ENCODE measurements at regions not wholly inside any gene's neighbourhood (a gene's known extent, or its start where the extent isn't known, plus 50 kb on each side); places are given as distances from the start of the nearest gene placed in this dataset.
A peak's percentile ranks its signal among the peaks of the same experiment; 100 is the strongest.

DNA sequence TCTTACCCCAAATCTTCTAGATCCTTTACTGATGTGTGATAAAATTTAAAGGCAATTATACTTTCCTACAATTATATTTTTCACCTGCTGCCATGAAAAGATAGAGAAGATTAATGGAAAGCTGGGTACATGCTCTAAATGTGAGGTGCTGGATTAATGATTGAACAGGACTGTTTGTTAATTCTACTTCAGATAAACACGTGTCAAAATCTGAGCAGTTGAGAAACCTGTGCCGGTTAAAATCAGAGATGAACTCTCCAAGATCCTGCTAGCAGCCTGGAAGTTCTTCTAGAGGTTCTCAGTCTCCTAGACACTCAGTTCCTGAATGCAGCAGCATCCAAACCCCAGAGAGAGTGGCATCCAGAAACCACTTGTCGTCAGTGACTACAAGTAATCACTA is 69.2 kb downstream of the INHBA start:
- no peak for DNase-seq

DNA sequence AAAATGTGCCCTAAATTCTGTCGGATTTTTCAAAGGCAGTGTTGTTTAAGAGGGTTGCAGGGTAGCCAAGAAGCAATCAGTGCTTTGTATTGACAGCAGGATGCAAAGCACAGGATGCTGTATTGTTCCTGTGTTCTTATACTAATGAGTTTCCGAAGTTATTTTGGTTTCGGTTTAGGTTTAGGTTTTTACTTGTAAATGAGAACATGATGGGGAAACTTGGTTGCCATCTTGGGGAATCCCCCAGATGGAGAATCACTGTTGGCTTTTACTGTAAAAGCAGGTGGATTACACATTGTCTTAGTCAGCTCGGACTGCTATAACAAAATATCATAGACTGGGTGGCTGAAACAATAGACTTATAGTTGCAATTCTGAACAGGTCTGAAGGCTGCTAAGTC is 72.1 kb downstream of the INHBA start:
- no peak for DNase-seq

DNA sequence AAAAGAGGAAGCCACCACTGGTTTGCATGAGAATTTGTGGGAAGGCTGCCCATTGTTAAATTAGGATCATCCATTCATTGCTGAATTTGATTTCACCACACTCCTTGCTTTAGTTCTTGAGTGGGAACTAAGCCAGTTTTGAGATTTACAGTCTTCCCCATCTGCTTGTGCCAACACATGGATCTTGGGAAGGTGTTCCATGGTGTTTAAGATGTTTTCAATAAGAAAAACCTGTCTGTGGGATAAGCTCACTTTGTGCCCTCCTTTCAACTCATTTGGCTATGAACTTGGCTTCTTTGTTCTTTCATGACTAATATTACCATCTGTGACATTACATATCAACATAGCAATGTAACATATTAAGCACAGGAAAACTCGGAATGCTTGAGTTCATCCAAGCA is 73.2 kb downstream of the INHBA start:
- DNase-seq = no peak

DNA sequence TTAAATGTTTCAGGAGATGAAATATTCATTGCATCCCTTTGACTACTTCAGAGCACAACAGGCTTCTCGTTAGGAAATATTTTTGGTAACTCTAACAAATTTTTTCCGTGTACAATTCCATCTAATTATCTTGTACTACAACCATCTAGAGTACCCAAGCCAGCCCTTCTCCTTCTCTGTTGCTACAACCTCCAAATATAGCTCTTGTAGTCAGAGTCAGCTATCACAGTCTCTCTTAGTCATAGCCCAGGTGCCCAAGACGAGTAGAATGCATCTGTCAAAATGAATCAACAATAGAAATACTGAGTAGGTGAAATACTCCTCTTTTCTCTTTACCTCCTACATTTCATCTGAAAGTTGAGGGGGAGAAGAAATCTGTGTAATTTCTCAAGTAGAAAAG is 74.0 kb downstream of the INHBA start:
- peak; percentile 2 for DNase-seq

DNA sequence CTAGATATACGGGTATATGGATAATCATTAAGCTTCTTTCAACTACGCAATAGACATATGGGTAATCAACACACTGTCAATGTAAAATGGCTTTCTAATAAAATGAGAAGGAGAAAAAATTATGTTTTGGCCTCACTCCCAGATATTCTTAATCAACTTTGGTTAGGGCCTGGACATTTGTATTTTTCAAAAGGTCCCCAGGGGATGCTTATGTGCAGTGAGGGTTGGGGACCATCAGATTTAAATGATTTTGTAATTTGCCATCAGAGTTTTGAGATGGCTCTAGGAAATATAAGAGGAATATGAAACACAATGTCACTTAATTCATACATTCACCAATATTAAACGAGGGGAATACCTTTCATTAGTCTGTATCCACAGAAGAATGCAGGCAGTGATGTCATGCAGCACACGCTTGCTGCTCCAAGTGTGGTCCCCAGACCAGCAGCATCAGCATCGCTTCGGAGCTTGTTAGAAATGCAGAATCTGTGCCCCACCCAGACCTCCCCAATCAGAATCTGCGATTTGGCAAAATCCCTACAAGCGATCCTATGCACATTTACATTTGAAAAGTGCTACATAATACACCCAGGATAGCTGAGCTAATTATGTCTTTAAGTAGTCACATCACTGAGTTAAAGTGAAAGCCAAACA is 75.1 kb downstream of the INHBA start:
- DNase-seq = no peak

DNA sequence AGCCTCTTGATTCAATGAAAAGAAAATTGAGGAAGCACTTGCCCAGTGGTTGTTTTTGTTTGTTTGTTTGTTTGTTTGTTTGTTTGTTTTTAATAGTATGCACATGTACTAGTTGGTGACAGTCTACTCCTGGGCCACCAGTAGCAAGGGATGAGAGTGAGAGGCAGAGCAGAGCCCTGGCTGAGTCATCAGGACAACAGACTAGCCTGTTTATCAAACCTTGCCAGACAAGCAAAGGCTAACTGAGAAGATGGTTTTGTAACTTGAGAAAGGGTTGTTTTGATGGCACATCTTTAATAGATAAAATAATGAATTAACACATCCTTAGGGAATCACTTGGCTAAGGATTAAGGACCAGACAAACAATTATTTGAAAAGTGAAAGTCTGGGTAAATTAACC is 78.1 kb downstream of the INHBA start:
- no peak for DNase-seq

DNA sequence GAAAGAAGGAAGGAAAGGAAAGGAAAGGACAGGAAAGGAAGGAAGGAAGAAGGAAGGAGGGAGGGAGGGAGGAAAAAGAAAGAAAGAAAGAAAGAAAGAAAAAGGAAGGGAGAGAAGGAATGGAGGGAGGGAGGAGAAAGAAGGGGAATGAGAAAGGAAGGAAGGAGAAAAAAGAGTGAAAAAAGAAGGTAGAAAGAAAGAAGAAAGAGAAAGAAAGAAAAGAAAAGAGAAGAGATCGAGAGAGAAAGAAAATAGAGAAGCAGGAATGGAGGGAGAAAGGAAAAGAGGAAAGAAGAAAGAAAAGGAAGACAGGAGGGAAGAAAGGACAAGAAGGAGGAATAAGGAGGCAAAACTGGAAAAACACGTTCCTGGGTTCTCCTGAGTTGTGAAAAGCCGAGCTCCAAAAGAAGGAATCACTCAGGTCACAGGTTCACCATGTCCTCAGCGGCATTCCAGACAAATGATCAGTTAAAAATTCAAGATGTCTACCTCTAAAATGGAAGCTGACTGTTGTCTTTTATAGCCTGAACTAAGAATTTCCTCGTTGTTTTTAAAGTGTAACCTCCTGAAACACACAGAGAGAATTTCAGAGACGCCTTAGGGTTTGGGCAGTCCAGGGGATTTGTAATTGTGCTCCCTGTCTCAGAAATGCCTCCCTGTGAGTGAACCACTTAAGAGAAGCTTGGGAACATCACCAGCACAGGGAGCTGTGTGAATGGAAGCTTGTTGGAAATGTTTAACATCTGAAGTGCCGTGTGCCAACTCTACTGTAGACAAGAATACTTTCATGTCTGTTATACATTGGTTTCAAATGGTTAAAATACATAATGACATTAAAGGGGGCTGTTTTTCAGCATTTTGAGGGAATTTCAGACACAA is 80.7 kb downstream of the INHBA start:
- no peak for DNase-seq

DNA sequence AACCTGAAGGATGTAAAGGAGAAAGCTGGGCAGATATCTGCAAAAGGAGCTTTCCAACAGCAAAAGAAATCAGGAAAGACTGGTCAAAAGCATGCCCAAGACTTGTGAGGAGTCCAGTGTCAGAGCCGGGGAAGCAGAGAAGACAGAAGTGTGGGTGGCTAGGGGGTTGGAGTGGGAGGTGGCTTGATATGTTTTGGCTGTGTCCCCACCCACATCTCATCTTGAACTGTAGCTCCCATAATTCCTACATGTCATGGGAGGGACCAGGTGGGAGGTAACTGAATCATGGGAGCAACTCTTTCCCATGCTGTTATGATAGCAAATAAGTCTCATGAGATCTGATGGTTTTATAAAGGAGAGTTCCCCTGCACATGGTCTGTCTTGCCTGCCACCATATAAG is 84.9 kb downstream of the INHBA start:
- DNase-seq = no peak

DNA sequence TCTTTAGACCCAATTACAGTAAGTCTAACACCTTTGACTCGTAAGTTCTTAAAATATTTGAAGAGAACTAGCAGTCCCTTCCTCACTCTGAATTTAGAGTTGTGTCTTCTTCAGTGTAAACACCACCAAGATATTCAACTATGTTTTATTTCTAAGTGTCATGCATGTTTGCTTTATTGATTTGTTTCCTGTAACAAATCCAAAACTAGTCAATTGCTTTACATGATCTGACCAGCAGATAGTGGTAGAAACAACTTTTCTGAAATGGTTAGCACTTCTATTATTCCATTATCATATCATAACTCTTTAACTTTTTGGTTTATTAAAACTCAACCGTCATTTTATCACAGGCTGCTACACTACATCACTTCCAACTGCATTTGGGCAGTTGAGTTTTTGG is 90.1 kb downstream of the INHBA start:
- DNase-seq = no peak

DNA sequence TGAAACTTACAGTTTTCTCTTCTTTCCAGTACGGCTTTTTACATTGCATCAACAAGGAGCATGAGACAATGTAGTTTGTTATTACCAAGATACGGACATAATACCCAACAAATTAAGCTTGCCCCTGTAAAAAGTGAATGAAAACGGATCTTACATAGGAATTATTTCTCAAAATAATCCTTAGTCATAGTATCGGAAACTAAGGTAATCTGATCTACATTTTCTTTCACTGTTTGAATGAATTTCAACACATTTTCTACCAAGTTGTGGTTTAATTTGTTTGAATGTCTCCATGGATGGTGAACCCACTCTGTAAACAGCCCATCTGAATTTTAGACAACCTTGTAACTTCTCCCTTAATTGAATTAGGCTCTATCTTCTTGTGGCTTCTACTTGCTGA is 90.5 kb downstream of the INHBA start:
- no peak for DNase-seq

DNA sequence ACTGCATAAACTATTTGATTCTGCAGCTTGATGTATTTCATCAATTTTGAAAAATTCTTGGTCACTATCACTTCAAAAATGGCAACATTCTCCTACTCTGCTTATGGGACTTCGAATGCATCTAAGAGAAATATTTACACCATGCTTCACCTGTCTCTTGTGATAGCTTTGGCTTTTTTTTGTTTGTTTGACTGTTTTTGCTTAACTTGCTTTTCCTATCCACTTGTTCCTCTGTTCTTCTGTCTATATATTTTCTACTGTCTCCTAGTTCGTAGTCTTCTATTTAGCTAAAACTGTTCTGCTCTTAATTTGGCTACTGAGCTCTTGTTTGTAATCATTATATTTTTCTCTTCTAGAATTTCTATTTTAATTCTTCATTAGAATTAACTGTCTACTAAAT is 94.4 kb downstream of the INHBA start:
- DNase-seq = no peak

DNA sequence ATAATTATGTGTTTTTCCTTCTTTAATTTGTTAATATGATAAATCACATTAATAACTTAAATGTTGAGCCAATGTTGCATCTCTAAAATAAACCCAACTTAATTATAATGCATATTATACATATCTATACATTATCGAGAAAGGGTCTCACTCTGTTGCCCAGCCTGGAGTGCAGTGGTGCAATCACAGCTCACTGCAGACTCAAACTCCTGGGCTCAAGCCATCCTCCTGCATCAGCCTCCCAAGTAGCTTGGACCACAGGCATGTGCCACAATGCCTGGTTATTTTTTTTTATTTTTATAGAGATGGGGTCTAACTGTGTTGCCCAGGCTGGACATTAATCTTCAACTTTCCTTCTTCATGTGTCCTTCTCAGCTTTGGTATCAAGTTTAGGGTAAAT is 98.9 kb downstream of the INHBA start:
- DNase-seq = no peak

DNA sequence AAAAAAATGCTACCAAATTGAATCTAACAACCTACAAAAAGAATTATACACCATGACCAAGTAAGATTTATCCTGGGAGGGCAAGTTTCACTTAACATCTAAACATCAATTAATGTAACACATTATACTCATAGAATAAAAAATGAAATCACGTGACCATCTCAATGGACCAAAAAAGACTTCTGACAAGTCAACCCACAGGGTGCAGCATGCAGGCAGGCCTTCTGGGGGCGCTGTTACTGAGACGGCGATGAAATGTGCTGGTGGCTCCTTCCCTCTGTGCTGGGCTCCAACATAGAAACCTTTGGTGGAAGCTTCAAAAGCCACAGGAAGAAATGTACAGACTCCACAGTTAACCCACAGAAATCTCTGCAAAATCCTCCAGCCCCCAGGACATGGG is 103.1 kb downstream of the INHBA start:
- no peak for DNase-seq

DNA sequence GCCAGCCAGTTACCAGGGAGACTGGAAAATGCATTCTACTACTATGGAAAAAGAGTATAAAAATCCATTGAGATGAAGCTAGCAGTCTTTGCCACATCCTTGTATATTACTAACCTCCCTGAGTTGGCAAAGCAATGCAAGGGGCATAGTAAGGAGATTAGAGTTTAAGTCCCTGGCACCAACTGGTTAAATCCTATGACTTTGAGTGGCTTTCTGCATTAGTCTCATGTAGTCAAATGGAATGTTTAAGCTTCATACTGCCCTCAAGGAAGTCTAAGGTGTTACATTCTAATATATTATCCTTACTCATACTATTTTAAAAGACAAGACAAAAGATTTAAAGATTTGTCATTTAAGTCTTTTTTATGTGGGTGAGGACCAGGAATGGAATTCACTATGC is 110.1 kb downstream of the INHBA start:
- DNase-seq = no peak

DNA sequence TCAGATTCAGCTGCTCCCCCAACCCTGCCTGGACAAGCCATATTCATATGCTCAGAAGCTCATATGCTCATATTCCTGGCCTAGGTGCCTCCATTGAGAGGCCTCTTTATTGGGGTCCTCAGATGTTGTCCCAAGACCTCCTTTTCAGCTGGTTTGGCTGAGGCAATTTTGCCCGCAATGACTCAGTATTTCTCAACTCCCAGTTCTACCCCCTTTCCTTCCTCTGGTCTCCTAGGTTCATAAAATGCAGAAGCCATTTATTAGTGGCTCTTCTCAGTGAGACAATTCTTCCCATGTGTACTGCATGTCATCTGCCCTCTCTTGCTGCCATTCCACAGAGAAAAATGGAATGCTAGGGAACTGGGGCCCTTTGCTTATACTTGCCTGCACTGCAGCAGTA is 110.7 kb downstream of the INHBA start:
- no peak for DNase-seq

DNA sequence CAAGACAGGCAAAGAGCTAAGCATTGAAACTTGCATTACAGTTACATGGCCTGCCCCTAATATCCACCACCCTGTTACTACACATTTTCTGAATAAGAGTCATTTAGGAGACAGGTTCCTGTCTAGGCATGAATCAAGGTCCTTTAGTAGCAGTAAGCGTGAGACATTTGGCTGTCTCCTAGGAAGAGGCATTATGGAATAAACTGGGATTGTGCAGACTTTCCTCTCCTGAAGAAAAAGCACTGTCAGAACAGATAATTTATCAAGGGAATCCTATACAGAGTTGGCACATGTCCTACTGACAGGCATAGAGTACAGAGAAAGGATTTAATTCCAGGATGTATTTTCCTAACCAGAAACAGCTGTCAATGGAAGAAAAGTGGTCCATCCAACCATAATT is 111.9 kb downstream of the INHBA start:
- no peak for DNase-seq

DNA sequence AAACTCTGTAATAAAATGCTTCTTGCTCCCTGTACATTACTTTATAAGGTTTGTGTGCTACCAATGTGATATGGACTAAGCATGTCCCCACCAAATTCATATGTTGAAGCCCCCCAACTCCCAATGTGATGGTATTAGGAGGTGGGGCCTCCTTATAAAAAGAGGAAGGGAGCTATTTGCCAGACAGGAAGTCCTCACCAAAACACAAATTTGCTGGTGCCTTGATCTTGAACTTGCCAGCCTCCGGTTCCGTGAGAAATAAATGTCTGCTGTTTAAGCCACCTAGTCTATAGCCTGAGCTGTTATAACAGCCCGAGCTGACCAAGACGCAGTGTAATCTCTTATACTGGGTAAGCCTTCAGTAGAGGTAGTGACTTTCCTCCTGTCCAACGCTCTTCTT is 114.5 kb downstream of the INHBA start:
- no peak for DNase-seq

DNA sequence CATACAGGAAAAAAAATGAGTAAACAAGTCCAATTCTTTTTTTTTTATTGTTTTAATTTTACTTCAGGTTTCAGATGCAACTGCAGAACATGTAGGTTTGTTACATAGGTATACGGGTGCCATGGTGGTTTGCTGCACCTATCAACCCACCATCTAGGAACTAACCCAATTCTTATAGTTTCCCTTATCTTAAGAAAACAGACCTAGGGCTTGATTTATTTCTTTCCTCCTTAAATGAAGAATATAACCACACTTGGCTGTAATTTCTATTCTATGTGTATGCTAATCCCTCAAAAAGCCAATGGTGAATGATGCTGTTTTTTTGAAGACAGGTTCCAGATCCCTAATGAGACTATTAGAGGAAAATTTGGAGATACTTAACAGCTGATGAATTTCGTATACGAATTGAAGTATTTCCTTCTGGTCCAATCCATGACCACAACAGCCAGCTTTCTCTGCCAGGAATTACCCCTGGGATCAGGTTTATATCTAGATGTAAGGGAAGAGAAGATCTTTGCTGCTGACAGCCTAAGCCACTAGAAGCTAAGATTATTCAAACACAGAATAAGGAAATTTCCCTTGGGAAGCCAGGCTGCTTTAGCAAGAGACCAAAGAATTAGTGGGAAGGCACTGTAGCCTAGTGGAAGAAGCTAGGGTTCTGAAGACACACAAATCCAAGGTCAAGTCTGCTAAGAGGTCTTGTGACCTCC is 115.8 kb downstream of the INHBA start:
- DNase-seq = no peak

DNA sequence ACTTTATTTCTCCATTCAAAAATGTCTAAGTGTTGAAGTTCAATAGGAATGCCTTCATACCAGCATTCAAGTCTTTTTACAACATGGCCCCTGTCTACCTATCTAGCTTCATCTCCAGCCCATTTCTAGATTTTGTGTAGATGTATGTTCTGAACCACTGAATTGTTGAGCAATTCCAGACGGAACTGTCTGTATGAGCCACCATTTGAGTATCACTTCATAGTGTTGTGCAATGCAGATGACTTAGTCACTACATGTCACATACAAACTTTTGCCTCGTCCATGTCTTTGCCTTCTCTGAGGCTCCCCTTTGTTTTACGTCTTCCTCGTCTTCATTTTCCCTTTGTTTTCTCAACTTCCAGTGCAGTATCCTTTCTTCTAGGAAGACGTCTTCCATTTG is 118.1 kb downstream of the INHBA start:
- DNase-seq = no peak

DNA sequence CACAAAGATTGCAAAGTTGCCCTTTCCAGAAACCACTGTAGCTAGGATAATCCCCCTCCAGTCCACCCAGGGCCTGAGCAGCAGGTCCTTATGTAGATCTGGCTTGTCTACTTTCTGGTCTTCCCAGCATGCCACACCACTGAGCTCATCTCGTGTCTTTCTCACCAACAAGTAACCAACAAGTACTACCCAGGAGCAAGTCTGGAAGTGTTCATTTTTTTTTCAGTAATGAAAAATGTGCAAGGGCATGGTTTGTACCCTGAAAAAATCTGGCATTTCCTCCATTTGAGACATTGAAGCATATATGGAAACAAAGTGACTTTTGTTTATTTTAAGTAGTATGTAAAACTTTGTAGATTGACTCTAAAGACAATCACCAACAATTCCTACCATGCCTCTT is 120.8 kb downstream of the INHBA start:
- DNase-seq = no peak

DNA sequence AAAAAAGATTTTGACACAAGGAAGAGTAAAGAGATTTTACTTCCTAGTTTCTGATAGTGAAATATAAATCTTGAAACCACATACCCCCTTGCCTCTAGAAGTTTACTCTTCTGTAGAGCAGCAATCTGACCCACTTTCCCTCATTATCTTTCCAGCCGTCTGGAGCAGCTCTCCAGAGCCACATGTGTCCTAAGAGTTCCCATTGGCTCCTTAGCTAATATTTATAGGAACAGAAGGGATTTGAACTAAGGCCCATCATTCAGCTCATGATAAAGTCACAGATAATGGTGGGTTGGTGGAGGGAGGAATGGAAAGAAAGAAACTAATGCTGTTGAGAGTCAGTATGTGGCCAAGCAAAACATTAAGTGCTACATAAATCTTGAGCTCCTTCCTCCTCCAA is 121.8 kb downstream of the INHBA start:
- DNase-seq = no peak

DNA sequence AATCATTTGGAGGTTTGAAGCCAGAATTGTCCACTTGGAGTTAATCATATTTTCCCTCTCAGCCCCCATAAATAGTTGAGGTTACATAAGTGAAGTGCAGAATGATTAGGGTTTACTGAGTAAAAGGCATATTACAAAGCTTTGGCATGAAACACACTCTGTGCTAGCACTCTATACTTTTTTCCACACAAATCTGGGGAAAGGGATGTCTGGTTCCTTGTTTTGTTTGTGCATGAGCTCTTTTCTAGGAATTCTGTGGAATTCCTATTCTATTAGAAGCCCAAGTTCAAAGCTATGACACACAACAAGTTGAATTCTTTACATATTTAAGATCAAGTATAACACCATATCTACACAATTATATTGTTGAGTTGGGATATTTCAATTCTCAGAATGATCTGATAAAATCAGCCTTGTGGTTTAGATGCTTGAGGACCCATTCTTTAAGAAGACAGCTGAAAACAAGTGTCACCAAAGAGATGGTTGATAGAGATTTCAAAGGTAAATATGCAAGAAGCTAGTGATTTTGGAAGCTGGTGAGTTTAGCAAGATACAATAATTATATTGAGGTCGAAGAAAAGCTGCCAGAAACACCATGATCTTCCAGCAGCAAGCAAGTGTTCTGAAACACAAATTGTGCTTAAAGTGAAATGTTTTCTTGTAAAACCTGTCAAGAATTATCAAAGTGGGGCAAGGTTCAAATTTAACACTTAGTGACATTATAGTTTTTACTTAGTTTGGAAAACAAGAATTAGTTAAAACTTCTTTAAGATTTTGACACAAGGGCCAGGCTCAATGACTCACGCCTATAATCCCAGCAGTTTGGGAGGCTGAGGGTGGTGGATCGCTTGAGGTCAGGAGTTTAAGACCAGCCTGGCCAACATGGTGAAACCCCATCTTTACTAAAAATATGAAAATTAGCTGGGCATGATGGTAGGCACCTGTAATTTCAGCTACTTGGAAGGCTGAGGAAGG is 122.6 kb downstream of the INHBA start:
- no peak for DNase-seq
